Fibroblast of lung (primary cell): ENCODE measurements at regions not wholly inside any gene's neighbourhood (a gene's known extent, or its start where the extent isn't known, plus 50 kb on each side); places are given as distances from the start of the nearest gene placed in this dataset.

Experiments
- CTCF ChIP-seq, 2 donors: IDR thresholded peaks in 1 of 2; conservative IDR thresholded peaks in 1 of 2; 1 replicate in 1 of 2; 2 replicates in 1 of 2; pipeline ENCODE4 v1.5.1; 2011 to 2012; ENCODE audit warnings: low read length in 2 of 2, control low read depth in 1 of 2, inconsistent platforms in 1 of 2, low read depth in 1 of 2, mild to moderate bottlenecking in 1 of 2
- EZH2 ChIP-seq: IDR thresholded peaks from 2 replicates; pipeline ENCODE4 v1.5.1; 2012; ENCODE audit warnings: low read length, control low read depth, mild to moderate bottlenecking; ENCODE audit errors: missing control alignments

- TF ChIP-seq CTCF (conservative IDR thresholded peaks at IDR 0.05 in 1 of 2, IDR thresholded peaks at IDR 0.05 in 1 of 2; ENCODE audit: low read depth in 1 of 2, low read length in 2 of 2) (no peak), EZH2 (no peak)
Observed at GRCh38 chr2:160920791-160921303, 239.4 kb upstream of the TANK start.
